ENCODE measurements at regions not wholly inside any gene's neighbourhood (a gene's known extent, or its start where the extent isn't known, plus 50 kb on each side); places are given as distances from the start of the nearest gene placed in this dataset.

- Histone ChIP-seq H2AFZ (ENCODE audit: control insufficient read depth, low read depth, low read length) (no peak overlapping the region), H3K9me3 (replicated peaks; ENCODE audit: control insufficient read depth, insufficient read depth, low read length) (no peaks in the 10 kb centered on the region), H3K4me2 (ENCODE audit: control insufficient read depth, insufficient read depth) (no peak overlapping the region), H3K4me1 (ENCODE audit: control insufficient read depth, insufficient read depth, low read length) (no peaks in the 10 kb centered on the region), H4K20me1 (ENCODE audit: control insufficient read depth, insufficient read depth) (no peaks in the 10 kb centered on the region), H3K9ac (ENCODE audit: control insufficient read depth, insufficient read depth, low read length) (no peak overlapping the region), H3K36me3 (ENCODE audit: control insufficient read depth in 2 of 2, insufficient read depth in 2 of 2, low read length in 1 of 2) (no peaks in the 10 kb centered on the region), H3K27me3 (replicated peaks in 1 of 2; ENCODE audit: control insufficient read depth in 2 of 2, insufficient read depth in 2 of 2, low read length in 1 of 2) (no peaks in the 10 kb centered on the region), H3K79me2 (ENCODE audit: control insufficient read depth, insufficient read depth, low read length) (no peaks in the 10 kb centered on the region), H3K27ac (ENCODE audit: control insufficient read depth, insufficient read depth) (no peak overlapping the region), H3K4me3 (no peak overlapping the region)
- CTCF ChIA-PET, result no interaction called here
- ATAC-seq (no peak; the same call in 2 of the 3 replicates), DNase-seq (ENCODE audit: low read depth, low spot score) (no peak), FAIRE-seq (no peak)
- SMC1A ChIA-PET (ENCODE audit: uncharacterized antibody, unreplicated experiment), result no interaction called here
- TF ChIP-seq LARP7 (IDR thresholded peaks at IDR 0.05), result no peak
- no peak for TF ChIP-seq IKZF2 (IDR thresholded peaks at IDR 0.05)
- TF ChIP-seq SREBF2 (IDR thresholded peaks at IDR 0.05; ENCODE audit: low read length), result no peak
- TF ChIP-seq CHD2 (IDR thresholded peaks at IDR 0.05; ENCODE audit: borderline replicate concordance, low read depth, low read length), result no peak
- no peak for TF ChIP-seq SPI1 (IDR thresholded peaks at IDR 0.05; ENCODE audit: borderline replicate concordance, insufficient read depth, low read depth, low read length)
- no peak for TF ChIP-seq HCFC1 (IDR thresholded peaks at IDR 0.05; ENCODE audit: low read length)
- no peak for TF ChIP-seq ZBED1 (IDR thresholded peaks at IDR 0.05; ENCODE audit: borderline replicate concordance)
- no peak for TF ChIP-seq TCF7 (IDR thresholded peaks at IDR 0.05; ENCODE audit: borderline replicate concordance)
- 8% methylated on average over 4 of the region's 4 CpGs for WGBS (ENCODE audit: insufficient coverage, insufficient replicate concordance, low lambda C conversion rate, missing lambda C conversion rate)
- in situ Hi-C loops (cut with MboI) (no loop called here), intact Hi-C loops (cut with micrococcal nuclease; ENCODE audit: unreplicated experiment) (no loop called here)
- POLR2A ChIA-PET, result no interaction called here
- no TSS peak for BruUV-seq (replicated peaks)
- RAD21 ChIA-PET (ENCODE audit: unreplicated experiment), result no interaction called here
Observed at GRCh38 chr2:4753721-4754120, 938.5 kb upstream of the SOX11 start.

- Histone ChIP-seq H3K79me2 (ENCODE audit: control insufficient read depth, insufficient read depth, low read length) (no peaks in the 10 kb centered on the region), H3K36me3 (ENCODE audit: control insufficient read depth in 2 of 2, insufficient read depth in 2 of 2, low read length in 1 of 2) (no peaks in the 10 kb centered on the region), H2AFZ (ENCODE audit: control insufficient read depth, low read depth, low read length) (no peak overlapping the region), H3K4me2 (ENCODE audit: control insufficient read depth, insufficient read depth) (no peak overlapping the region), H3K4me3 (no peak overlapping the region), H4K20me1 (ENCODE audit: control insufficient read depth, insufficient read depth) (no peaks in the 10 kb centered on the region), H3K4me1 (ENCODE audit: control insufficient read depth, insufficient read depth, low read length) (no peaks in the 10 kb centered on the region), H3K27me3 (replicated peaks in 1 of 2; ENCODE audit: control insufficient read depth in 2 of 2, insufficient read depth in 2 of 2, low read length in 1 of 2) (no peaks in the 10 kb centered on the region), H3K9ac (ENCODE audit: control insufficient read depth, insufficient read depth, low read length) (no peak overlapping the region), H3K27ac (ENCODE audit: control insufficient read depth, insufficient read depth) (no peak overlapping the region), H3K9me3 (replicated peaks; ENCODE audit: control insufficient read depth, insufficient read depth, low read length) (no peaks in the 10 kb centered on the region)
- intact Hi-C loops (cut with micrococcal nuclease; ENCODE audit: unreplicated experiment) (loop anchor here (5.0 kb wide), 1 partner anchor 806 kb away; no protein-coding TSS in a partner anchor), in situ Hi-C loops (cut with MboI) (no loop called here)
- ChIA-PET POLR2A (interaction anchor here (0.6 kb wide), 1 partner anchor 30 kb away, joined by 3 read pairs; no protein-coding TSS in a partner anchor), RAD21 (ENCODE audit: unreplicated experiment) (no interaction called here), CTCF (interaction anchor here (0.6 to 1.8 kb wide), 3 partner anchors 13 to 1669 kb away, joined by 3 to 11 read pairs (median 4); no protein-coding TSS in a partner anchor), SMC1A (ENCODE audit: uncharacterized antibody, unreplicated experiment) (interaction anchor here (0.6 to 1.8 kb wide), 3 partner anchors 16 to 409 kb away, joined by 3 to 4 read pairs (median 3); no protein-coding TSS in a partner anchor)
- DNase-seq (ENCODE audit: low read depth, low spot score) (no peak), ATAC-seq (no peak), FAIRE-seq (no peak)
- BruUV-seq (replicated peaks), result no TSS peak
- WGBS (ENCODE audit: insufficient coverage, insufficient replicate concordance, low lambda C conversion rate, missing lambda C conversion rate), result 0% methylated on average over 4 of the region's 4 CpGs
- TF ChIP-seq ZNF592 (IDR thresholded peaks at IDR 0.05) (no peak), KLF5 (IDR thresholded peaks at IDR 0.05; ENCODE audit: partially characterized antibody) (no peak), RAD21 (IDR thresholded peaks at IDR 0.05; ENCODE audit: insufficient read depth, low read depth, low read length) (0 out of 2 replicates have a peak, but pooled peaks have one; percentile 20), CTCF (IDR thresholded peaks at IDR 0.05 in 2 of 3, conservative IDR thresholded peaks at IDR 0.05 in 1 of 3; ENCODE audit: control insufficient read depth in 2 of 3, extremely low read depth in 1 of 3, insufficient read depth in 1 of 3, low read depth in 3 of 3, low read length in 3 of 3) (peak in 2 of 3 experiments; percentile 29 to 43; a peak in 3 of 6 replicates), SMC3 (IDR thresholded peaks at IDR 0.05; ENCODE audit: borderline replicate concordance, low read length) (peak; percentile 15; the same call in 1 of the 2 replicates)
Observed at GRCh38 chr2:4762951-4763376, 929.2 kb upstream of the SOX11 start.

All from GM12878 (cell line).